ENCODE measurements at regions not wholly inside any gene's neighbourhood (a gene's known extent, or its start where the extent isn't known, plus 50 kb on each side); places are given as distances from the start of the nearest gene placed in this dataset.

GRCh38 chr18:10138719-10139118, 224.9 kb downstream of the VAPA start:
- Histone ChIP-seq H3K27me3 (ENCODE audit: control insufficient read depth, insufficient read depth, low read length) (no peaks in the 10 kb centered on the region), H3K9ac (ENCODE audit: low read length) (no peak overlapping the region), H3K4me1 (ENCODE audit: control insufficient read depth, low read depth, low read length) (peaks cover 8% of the 10 kb centered on the region), H3K27ac (ENCODE audit: low read length) (no peak overlapping the region), H3K4me3 (ENCODE audit: low read length) (no peak overlapping the region), H3K9me3 (ENCODE audit: control insufficient read depth, low read depth, low read length) (no peaks in the 10 kb centered on the region), H3K36me3 (ENCODE audit: control insufficient read depth, low read depth, low read length) (no peaks in the 10 kb centered on the region)

DNA sequence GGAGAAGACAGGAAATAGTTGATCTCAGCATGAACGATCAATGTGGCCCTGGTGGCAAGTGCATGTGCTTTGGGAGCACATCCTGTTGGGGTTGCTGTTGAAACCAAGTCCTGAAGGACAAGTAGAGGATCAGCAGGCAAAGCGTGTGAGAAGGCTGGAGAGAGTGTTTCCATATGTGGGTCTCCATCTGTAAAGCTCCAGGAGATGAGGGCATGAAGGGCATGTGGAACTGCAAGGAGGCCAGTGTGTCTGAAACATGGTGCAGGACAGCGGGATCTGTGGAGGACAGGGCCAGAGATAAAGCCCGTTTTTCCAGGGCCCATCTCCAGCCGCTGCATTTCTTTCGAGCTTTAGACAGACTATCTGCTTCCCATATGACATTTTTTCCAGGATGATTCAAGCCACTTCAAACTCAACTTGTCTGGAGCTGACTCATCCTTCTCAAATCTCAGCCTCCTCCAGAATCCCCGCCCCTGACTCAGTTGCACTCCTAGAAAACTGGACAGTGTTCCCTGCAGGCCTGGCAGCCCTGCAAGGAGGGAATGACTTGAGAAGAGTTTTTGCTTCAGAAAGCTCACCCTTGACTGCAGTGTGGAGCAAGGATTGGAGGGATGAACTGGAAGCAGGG, 226.1 kb downstream of the VAPA start:
- Histone ChIP-seq H3K4me1 (ENCODE audit: control insufficient read depth, low read depth, low read length) (peaks cover 8% of the 10 kb centered on the region), H3K27ac (ENCODE audit: low read length) (no peak overlapping the region), H3K4me3 (ENCODE audit: low read length) (no peak overlapping the region), H3K9me3 (ENCODE audit: control insufficient read depth, low read depth, low read length) (no peaks in the 10 kb centered on the region), H3K9ac (ENCODE audit: low read length) (no peak overlapping the region), H3K36me3 (ENCODE audit: control insufficient read depth, low read depth, low read length) (no peaks in the 10 kb centered on the region), H3K27me3 (ENCODE audit: control insufficient read depth, insufficient read depth, low read length) (no peaks in the 10 kb centered on the region)

DNA sequence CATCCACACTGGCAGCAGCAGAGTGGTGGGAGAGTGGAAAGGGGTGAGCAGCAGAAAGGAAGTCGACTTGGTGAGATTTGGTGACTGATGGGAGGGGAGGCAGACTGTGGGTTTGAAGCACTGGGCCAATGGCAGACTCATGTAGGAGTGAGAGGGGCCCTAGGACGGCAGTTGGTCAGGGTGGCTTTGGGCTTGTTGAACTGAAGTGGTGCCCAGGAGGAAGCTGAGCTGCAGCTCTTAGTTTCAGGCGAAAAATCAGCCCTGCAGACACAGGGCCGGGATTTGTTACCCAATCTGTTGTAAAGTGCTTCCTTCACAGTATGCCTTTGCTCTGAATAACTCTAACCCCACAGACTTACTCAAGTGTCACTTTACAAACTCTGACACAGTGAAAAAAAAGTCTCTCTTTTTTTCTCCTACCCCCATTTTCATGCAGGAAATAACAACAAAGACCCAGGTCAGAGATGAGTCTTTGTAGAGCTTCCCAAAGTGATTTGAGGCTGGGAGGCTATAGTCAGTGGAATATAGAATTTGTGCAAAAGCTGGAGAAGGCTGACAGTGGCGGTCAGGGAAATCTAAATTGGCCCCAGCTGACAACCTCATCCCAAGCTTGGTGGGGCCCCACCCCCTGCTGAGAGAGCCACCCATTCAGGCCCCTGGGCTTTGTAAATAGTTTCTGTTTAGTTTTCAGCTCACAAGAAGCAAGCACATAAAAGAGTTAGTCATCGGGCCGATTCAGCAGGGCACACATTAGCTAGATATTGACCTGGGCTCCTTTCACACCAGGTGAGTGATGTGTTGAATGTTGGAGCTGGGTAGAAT, 226.9 kb downstream of the VAPA start:
- no peak overlapping the region for H3K9ac ChIP-seq (ENCODE audit: low read length)
- no peak overlapping the region for H3K27ac ChIP-seq (ENCODE audit: low read length)
- H3K36me3 ChIP-seq (ENCODE audit: control insufficient read depth, low read depth, low read length), result no peaks in the 10 kb centered on the region
- peaks cover 13% of the 10 kb centered on the region for H3K4me1 ChIP-seq (ENCODE audit: control insufficient read depth, low read depth, low read length)
- no peak overlapping the region for H3K4me3 ChIP-seq (ENCODE audit: low read length)
- no peaks in the 10 kb centered on the region for H3K9me3 ChIP-seq (ENCODE audit: control insufficient read depth, low read depth, low read length)
- H3K27me3 ChIP-seq (ENCODE audit: control insufficient read depth, insufficient read depth, low read length), result no peaks in the 10 kb centered on the region

DNA sequence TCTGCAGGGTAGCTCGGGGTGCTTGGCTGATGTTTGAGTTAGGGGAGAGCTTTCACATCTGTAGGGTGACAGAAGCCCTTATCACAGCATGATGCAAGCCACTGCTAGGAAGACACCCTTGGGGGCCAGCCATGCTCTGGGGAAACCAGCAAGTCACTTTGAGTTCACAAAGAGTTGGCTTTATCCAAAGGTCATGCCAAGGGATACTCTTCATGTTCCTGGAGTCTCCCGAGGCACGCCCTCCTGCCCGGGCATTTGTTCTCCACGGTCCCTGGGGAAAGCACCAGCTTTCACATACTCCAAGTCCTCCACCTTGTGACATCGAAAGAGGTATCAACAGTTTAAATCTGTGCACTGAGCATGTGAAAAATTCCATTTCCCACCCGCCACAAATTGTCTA, 227.7 kb downstream of the VAPA start:
- no peak overlapping the region for H3K9ac ChIP-seq (ENCODE audit: low read length)
- H3K9me3 ChIP-seq (ENCODE audit: control insufficient read depth, low read depth, low read length), result no peaks in the 10 kb centered on the region
- H3K4me1 ChIP-seq (ENCODE audit: control insufficient read depth, low read depth, low read length), result peaks cover 15% of the 10 kb centered on the region
- H3K27ac ChIP-seq (ENCODE audit: low read length), result no peak overlapping the region
- no peak overlapping the region for H3K4me3 ChIP-seq (ENCODE audit: low read length)
- H3K27me3 ChIP-seq (ENCODE audit: control insufficient read depth, insufficient read depth, low read length), result no peaks in the 10 kb centered on the region
- no peaks in the 10 kb centered on the region for H3K36me3 ChIP-seq (ENCODE audit: control insufficient read depth, low read depth, low read length)

DNA sequence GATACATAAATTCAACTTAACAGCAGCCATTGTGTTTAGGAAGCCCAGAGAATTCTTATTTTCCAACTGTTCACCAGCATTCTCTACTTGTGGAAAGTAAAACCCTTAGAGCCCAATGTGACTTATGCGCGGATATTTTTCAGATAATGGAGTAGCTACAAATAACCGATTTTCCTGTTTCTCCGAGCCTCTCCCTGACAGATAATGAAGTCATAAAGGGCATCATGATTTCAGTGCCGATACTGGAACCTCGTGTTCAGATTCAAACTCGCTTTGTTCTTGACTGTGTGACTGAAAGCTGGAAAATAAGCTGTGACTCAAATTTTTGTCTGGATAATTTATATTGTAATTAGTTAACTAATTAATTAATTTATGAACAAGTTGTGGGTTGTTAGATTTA, 228.2 kb downstream of the VAPA start:
- no peak overlapping the region for H3K9ac ChIP-seq (ENCODE audit: low read length)
- no peaks in the 10 kb centered on the region for H3K36me3 ChIP-seq (ENCODE audit: control insufficient read depth, low read depth, low read length)
- no peaks in the 10 kb centered on the region for H3K27me3 ChIP-seq (ENCODE audit: control insufficient read depth, insufficient read depth, low read length)
- no peak overlapping the region for H3K4me3 ChIP-seq (ENCODE audit: low read length)
- H3K4me1 ChIP-seq (ENCODE audit: control insufficient read depth, low read depth, low read length), result peaks cover 15% of the 10 kb centered on the region
- H3K27ac ChIP-seq (ENCODE audit: low read length), result no peak overlapping the region
- no peaks in the 10 kb centered on the region for H3K9me3 ChIP-seq (ENCODE audit: control insufficient read depth, low read depth, low read length)

- no peaks in the 10 kb centered on the region for H3K36me3 ChIP-seq (ENCODE audit: control insufficient read depth, low read depth, low read length)
- no peak overlapping the region for H3K9ac ChIP-seq (ENCODE audit: low read length)
- no peaks in the 10 kb centered on the region for H3K27me3 ChIP-seq (ENCODE audit: control insufficient read depth, insufficient read depth, low read length)
- H3K4me3 ChIP-seq (ENCODE audit: low read length), result no peak overlapping the region
- no peaks in the 10 kb centered on the region for H3K9me3 ChIP-seq (ENCODE audit: control insufficient read depth, low read depth, low read length)
- peaks cover 15% of the 10 kb centered on the region for H3K4me1 ChIP-seq (ENCODE audit: control insufficient read depth, low read depth, low read length)
- no peak overlapping the region for H3K27ac ChIP-seq (ENCODE audit: low read length)
These were observed 228.8 kb downstream of the VAPA start for GRCh38 chr18:10142496-10143160.

- Histone ChIP-seq H3K4me1 (ENCODE audit: control insufficient read depth, low read depth, low read length) (peaks cover 15% of the 10 kb centered on the region), H3K27me3 (ENCODE audit: control insufficient read depth, insufficient read depth, low read length) (no peaks in the 10 kb centered on the region), H3K9me3 (ENCODE audit: control insufficient read depth, low read depth, low read length) (no peaks in the 10 kb centered on the region), H3K36me3 (ENCODE audit: control insufficient read depth, low read depth, low read length) (no peaks in the 10 kb centered on the region), H3K4me3 (ENCODE audit: low read length) (no peak overlapping the region), H3K9ac (ENCODE audit: low read length) (no peak overlapping the region), H3K27ac (ENCODE audit: low read length) (no peak overlapping the region)
These were observed 229.8 kb downstream of the VAPA start for GRCh38 chr18:10143596-10143995.

- no peaks in the 10 kb centered on the region for H3K27me3 ChIP-seq (ENCODE audit: control insufficient read depth, insufficient read depth, low read length)
- H3K4me1 ChIP-seq (ENCODE audit: control insufficient read depth, low read depth, low read length), result peaks cover 15% of the 10 kb centered on the region
- no peaks in the 10 kb centered on the region for H3K9me3 ChIP-seq (ENCODE audit: control insufficient read depth, low read depth, low read length)
- H3K36me3 ChIP-seq (ENCODE audit: control insufficient read depth, low read depth, low read length), result no peaks in the 10 kb centered on the region
- no peak overlapping the region for H3K27ac ChIP-seq (ENCODE audit: low read length)
- H3K4me3 ChIP-seq (ENCODE audit: low read length), result no peak overlapping the region
- no peak overlapping the region for H3K9ac ChIP-seq (ENCODE audit: low read length)
These were observed 231.7 kb downstream of the VAPA start for GRCh38 chr18:10145546-10145945.

DNA sequence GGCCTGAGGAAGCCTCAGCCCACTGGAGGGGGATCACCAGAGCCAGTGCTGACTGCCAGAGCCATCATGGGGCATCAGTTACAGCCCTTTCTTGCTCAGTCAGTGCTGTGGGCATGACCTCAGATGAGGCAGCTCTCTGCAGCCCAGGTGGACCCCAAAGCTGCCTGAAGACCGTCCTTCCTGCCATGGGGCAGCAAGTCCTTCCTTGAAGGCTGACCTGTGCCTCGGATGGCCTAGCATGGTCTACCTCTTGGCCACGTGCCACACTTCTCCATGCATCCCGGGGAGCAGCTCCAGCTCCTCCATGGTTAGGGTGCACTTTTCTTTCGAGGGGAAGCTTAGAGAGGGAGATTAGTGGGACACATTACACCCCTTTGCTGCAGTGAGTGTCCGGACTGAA, 233.4 kb downstream of the VAPA start:
- H3K9me3 ChIP-seq (ENCODE audit: control insufficient read depth, low read depth, low read length), result no peaks in the 10 kb centered on the region
- H3K27me3 ChIP-seq (ENCODE audit: control insufficient read depth, insufficient read depth, low read length), result no peaks in the 10 kb centered on the region
- no peak overlapping the region for H3K27ac ChIP-seq (ENCODE audit: low read length)
- H3K4me1 ChIP-seq (ENCODE audit: control insufficient read depth, low read depth, low read length), result peaks cover 6% of the 10 kb centered on the region
- no peaks in the 10 kb centered on the region for H3K36me3 ChIP-seq (ENCODE audit: control insufficient read depth, low read depth, low read length)
- no peak overlapping the region for H3K4me3 ChIP-seq (ENCODE audit: low read length)
- no peak overlapping the region for H3K9ac ChIP-seq (ENCODE audit: low read length)

DNA sequence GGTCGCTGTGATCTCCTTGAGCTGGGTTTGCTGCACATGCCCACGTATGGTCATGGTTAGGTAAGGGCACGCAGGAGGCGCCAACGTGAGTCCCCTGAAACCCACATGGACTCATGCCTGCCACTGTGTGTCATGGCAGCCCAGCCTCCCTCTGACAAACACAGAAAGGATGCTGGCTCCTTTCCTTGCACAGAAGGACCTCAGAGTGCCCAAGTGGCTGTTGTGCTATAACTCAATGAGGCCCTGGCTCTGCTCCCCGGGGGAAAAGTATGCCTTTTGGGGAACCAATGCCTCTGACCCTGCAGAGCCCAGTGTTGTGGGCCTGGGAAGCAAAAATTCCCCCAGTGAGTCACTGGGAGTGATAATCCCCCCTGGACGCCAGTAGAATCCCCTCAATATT, 233.9 kb downstream of the VAPA start:
- peaks cover 6% of the 10 kb centered on the region for H3K4me1 ChIP-seq (ENCODE audit: control insufficient read depth, low read depth, low read length)
- no peak overlapping the region for H3K9ac ChIP-seq (ENCODE audit: low read length)
- H3K36me3 ChIP-seq (ENCODE audit: control insufficient read depth, low read depth, low read length), result no peaks in the 10 kb centered on the region
- no peak overlapping the region for H3K4me3 ChIP-seq (ENCODE audit: low read length)
- H3K27me3 ChIP-seq (ENCODE audit: control insufficient read depth, insufficient read depth, low read length), result no peaks in the 10 kb centered on the region
- no peaks in the 10 kb centered on the region for H3K9me3 ChIP-seq (ENCODE audit: control insufficient read depth, low read depth, low read length)
- H3K27ac ChIP-seq (ENCODE audit: low read length), result no peak overlapping the region

DNA sequence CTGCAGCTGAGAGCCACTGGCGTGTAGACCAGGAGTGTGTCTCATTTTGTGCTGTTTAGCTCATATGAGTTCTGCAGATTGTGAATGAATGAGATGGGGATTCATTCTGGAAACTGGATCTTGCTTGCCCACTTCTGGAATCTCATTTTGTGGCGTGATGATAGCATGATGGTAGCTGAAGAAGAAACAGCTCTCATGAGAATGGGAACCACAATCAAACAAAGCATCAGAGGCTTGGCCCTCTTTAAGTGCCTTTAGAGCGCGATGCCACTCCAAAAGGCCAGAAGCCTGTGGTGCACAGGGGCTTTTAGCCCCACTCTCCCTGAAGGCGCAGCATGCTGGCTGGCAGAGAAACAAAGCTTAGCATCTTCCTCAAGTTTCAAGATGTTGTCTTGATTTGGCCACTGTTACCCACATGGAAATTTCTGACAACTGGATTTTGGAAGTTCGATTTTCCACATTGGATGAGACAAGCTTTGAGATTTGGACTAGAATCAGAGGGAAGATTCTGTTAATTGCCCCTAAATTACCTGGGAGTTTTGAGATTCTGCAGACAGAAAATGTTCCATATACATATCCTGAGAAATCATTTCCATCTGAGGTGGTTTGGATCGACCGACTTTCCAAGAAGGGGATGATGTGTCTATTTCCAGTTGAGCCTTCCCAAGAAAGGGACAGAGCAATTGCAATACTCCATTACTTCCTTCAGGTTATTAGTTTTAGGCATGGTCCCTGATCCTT, 234.5 kb downstream of the VAPA start:
- Histone ChIP-seq H3K27me3 (ENCODE audit: control insufficient read depth, insufficient read depth, low read length) (no peaks in the 10 kb centered on the region), H3K27ac (ENCODE audit: low read length) (no peak overlapping the region), H3K9me3 (ENCODE audit: control insufficient read depth, low read depth, low read length) (no peaks in the 10 kb centered on the region), H3K36me3 (ENCODE audit: control insufficient read depth, low read depth, low read length) (no peaks in the 10 kb centered on the region), H3K4me3 (ENCODE audit: low read length) (no peak overlapping the region), H3K4me1 (ENCODE audit: control insufficient read depth, low read depth, low read length) (peaks cover 6% of the 10 kb centered on the region), H3K9ac (ENCODE audit: low read length) (no peak overlapping the region)

Measured in iPS-18a (cell line).